ENCODE measurements at regions not wholly inside any gene's neighbourhood (a gene's known extent, or its start where the extent isn't known, plus 50 kb on each side); places are given as distances from the start of the nearest gene placed in this dataset.

DNA sequence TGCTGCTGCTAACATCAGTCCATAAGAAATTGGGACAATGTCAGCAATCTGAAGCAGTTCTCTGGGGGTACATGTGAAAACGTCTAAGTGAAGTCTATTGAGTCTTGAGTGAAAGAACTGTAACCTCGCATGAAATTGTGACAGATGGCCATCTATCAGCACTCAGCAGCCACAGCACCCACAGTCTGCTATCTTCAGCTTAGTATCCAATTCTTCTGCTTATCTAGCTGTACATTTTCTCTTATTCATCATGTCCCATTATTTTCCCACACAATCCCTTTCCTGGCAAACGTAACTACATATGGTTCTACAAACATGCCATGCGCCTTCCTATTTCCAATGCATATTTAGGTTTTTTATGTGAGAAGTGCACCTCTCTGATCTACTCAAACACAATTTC, 629.7 kb downstream of the NTRK3 start:
- FAIRE-seq (no peak), DNase-seq (ENCODE audit: low read depth in 1 of 2, low spot score in 2 of 2) (no peak)
- H3K9me3 ChIP-seq (ENCODE audit: insufficient read depth in 2 of 2, low read depth in 1 of 2, low read length in 1 of 2), result no peaks in the 10 kb centered on the region
- no peak overlapping the region for H2BK120ac ChIP-seq (replicated peaks; ENCODE audit: low read depth, low read length)
- no peak overlapping the region for H4K5ac ChIP-seq (ENCODE audit: insufficient read length, low read depth, low read length)
- H3K9ac ChIP-seq (replicated peaks in 1 of 4; ENCODE audit: extremely low read depth in 1 of 4, low read depth in 3 of 4, low read length in 3 of 4), result no peak overlapping the region
- H3K79me1 ChIP-seq (ENCODE audit: low read depth, low read length), result no peaks in the 10 kb centered on the region
- H3K14ac ChIP-seq (ENCODE audit: insufficient read length), result no peak overlapping the region
- H4K8ac ChIP-seq (ENCODE audit: extremely low read depth, insufficient read depth, low read length), result no peak overlapping the region
- TF ChIP-seq RFX5 (IDR thresholded peaks at IDR 0.05; ENCODE audit: borderline replicate concordance, low read depth, low read length), result no peak
- no peak overlapping the region for H2BK12ac ChIP-seq (ENCODE audit: low read depth, low read length)
- H3K23ac ChIP-seq (ENCODE audit: insufficient read length), result no peak overlapping the region
- H3K79me2 ChIP-seq (ENCODE audit: control insufficient read depth in 1 of 2, insufficient read depth in 2 of 2, low read length in 2 of 2), result no peaks in the 10 kb centered on the region
- ChIA-PET CTCF (ENCODE audit: partially characterized antibody) (no interaction called here), POLR2A (ENCODE audit: partially characterized antibody) (no interaction called here)
- no peak overlapping the region for H2AFZ ChIP-seq (ENCODE audit: low read length)
- no peak overlapping the region for H3K27ac ChIP-seq (ENCODE audit: low read depth, low read length)
- H3K4ac ChIP-seq (replicated peaks; ENCODE audit: insufficient read length, low read depth, low read length), result no peak overlapping the region
- no peak overlapping the region for H3K4me3 ChIP-seq (ENCODE audit: extremely low read depth in 1 of 4, insufficient read depth in 2 of 4, low read depth in 3 of 4, low read length in 4 of 4)
- no peak overlapping the region for H2BK15ac ChIP-seq (ENCODE audit: low read length)
- no peaks in the 10 kb centered on the region for H3K23me2 ChIP-seq (ENCODE audit: low read depth, low read length)
- no peaks in the 10 kb centered on the region for H3K4me1 ChIP-seq (replicated peaks in 1 of 4; ENCODE audit: control insufficient read depth in 3 of 4, insufficient read depth in 4 of 4, low read length in 3 of 4)
- H3K4me2 ChIP-seq (ENCODE audit: insufficient read depth in 1 of 2, low read depth in 2 of 2, low read length in 2 of 2), result no peak overlapping the region
- H4K91ac ChIP-seq (replicated peaks; ENCODE audit: insufficient read length, low read length), result no peak overlapping the region
- no peaks in the 10 kb centered on the region for H3K36me3 ChIP-seq (ENCODE audit: control insufficient read depth in 2 of 4, insufficient read depth in 4 of 4, low read length in 3 of 4)
- H3K56ac ChIP-seq (replicated peaks; ENCODE audit: insufficient read length, low read depth, low read length), result no peak overlapping the region
- no peak overlapping the region for H2BK20ac ChIP-seq (ENCODE audit: low read length)
- H4K20me1 ChIP-seq (replicated peaks in 1 of 2; ENCODE audit: control insufficient read depth in 1 of 2, insufficient read depth in 2 of 2, low read length in 2 of 2), result no peaks in the 10 kb centered on the region
- H2AK5ac ChIP-seq (ENCODE audit: low read depth, low read length), result no peak overlapping the region
- H3K18ac ChIP-seq (ENCODE audit: extremely low read depth, low read length), result no peak overlapping the region
- no peak overlapping the region for H2BK5ac ChIP-seq (ENCODE audit: low read depth, low read length)
- no peaks in the 10 kb centered on the region for H3K27me3 ChIP-seq (replicated peaks in 1 of 4; ENCODE audit: control insufficient read depth in 3 of 4, extremely low read depth in 1 of 4, insufficient read depth in 3 of 4, low read length in 3 of 4)
- WGBS, 2 experiments (ENCODE audit: extremely low coverage in 1 of 2, insufficient coverage in 1 of 2, insufficient read length in 1 of 2, insufficient replicate concordance in 2 of 2, low coverage in 1 of 2, low lambda C conversion rate in 2 of 2, missing lambda C conversion rate in 1 of 2), result 86% methylated on average over 4 of the region's 4 CpGs; no CpG with 5 or more reads in 1 of the 2 experiments
